HepG2 (cell line): ENCODE measurements at regions not wholly inside any gene's neighbourhood (a gene's known extent, or its start where the extent isn't known, plus 50 kb on each side); places are given as distances from the start of the nearest gene placed in this dataset.

Source experiments
- ATAC-seq: fragments of 200-7000 bp; cut with Tn5 transposase; 3 replicates; pipeline ENCODE4 v1.9.1; 2020; ENCODE audit warnings: mild to moderate bottlenecking, moderate library complexity
- BruUV-seq: library from RNA; stranded (reverse); fragments of 400-500 nt; replicated peaks from 2 replicates; lab custom pipeline; 2021; lab: Mats Ljungman, UMichigan
- CTCF ChIA-PET: fragments of 300-600 bp; formaldehyde crosslinking; extraction: SDS; loops from one replicate; lab custom pipeline; 2021; ENCODE audit warnings: low total read pairs, inconsistent platforms, low intra/inter-chr PET ratio; lab: Yijun Ruan, JAX
- POLR2A ChIA-PET: fragments of 350-600 bp; sonication (Branson Sonifier 250); formaldehyde crosslinking; loops from one replicate; lab custom pipeline; 2020; ENCODE audit warnings: antibody characterized with exemption, inconsistent platforms; lab: Yijun Ruan, JAX
- DNase-seq: peaks from one replicate; pipeline ENCODE4 v3.0.0-alpha.2; 2015; ENCODE audit warnings: low spot score
- FAIRE-seq: peaks from 3 replicates; lab custom pipeline; 2011; peaks lifted over from hg19 to GRCh38; lab: Jason Lieb, UNC
- H2AFZ ChIP-seq: one replicate; pipeline ENCODE4 v1.6.1; 2011; ENCODE audit warnings: low read length, inconsistent platforms
- H3K27ac ChIP-seq: fragments of 300-600 bp; 3 replicates; pipeline ENCODE4 v1.8.0; 2011; ENCODE audit warnings: mixed run types, mild to moderate bottlenecking, mixed read lengths, low read length, inconsistent platforms; ENCODE audit not compliant: insufficient read depth; ENCODE audit errors: extremely low read length
- H3K27me3 ChIP-seq, 2 experiments: fragments of 200-600 bp in 1 of 2; 2 replicates in 1 of 2; 3 replicates in 1 of 2; pipeline versions ENCODE4 v1.6.0 to v1.8.0; 2011; ENCODE audit warnings: low read length in 2 of 2, mild to moderate bottlenecking in 2 of 2, moderate library complexity in 2 of 2, inconsistent platforms in 1 of 2; ENCODE audit not compliant: insufficient read depth in 2 of 2, control insufficient read depth in 1 of 2
- H3K36me3 ChIP-seq, 2 experiments: fragments of 200-600 bp in 1 of 2; replicated peaks in 1 of 2; 2 replicates in 1 of 2; 3 replicates in 1 of 2; pipeline versions ENCODE4 v1.5.1 to v1.8.0; 2011; ENCODE audit warnings: low read length in 2 of 2, inconsistent platforms in 1 of 2; ENCODE audit not compliant: insufficient read depth in 2 of 2, control insufficient read depth in 1 of 2
- H3K4me1 ChIP-seq: 2 replicates; pipeline ENCODE4 v1.5.1; 2012; ENCODE audit warnings: low read length, inconsistent platforms; ENCODE audit not compliant: insufficient read depth
- H3K4me2 ChIP-seq: 2 replicates; pipeline ENCODE4 v1.6.0; 2011; ENCODE audit warnings: low read depth, low read length, inconsistent platforms
- H3K4me3 ChIP-seq, 3 experiments: fragments of 200-600 bp in 1 of 3; sonication (generic), shearing (Covaris generic) in 1 of 3; replicated peaks in 1 of 3; 2 replicates each; pipeline ENCODE4 v1.5.1; 2011 to 2016; ENCODE audit warnings: low read length in 3 of 3, inconsistent platforms in 2 of 3, low read depth in 2 of 3, mild to moderate bottlenecking in 2 of 3, control low read depth in 1 of 3, mixed read lengths in 1 of 3; ENCODE audit not compliant: insufficient read depth in 1 of 3
- H3K79me2 ChIP-seq: one replicate; pipeline ENCODE4 v1.6.1; 2011; ENCODE audit warnings: low read length, inconsistent platforms; ENCODE audit not compliant: insufficient read depth
- H3K9ac ChIP-seq: 2 replicates; pipeline ENCODE4 v1.6.0; 2011; ENCODE audit warnings: mild to moderate bottlenecking, low read depth, low read length, inconsistent platforms; ENCODE audit not compliant: insufficient read depth
- H3K9me3 ChIP-seq: 2 replicates; pipeline ENCODE4 v1.5.1; 2012; ENCODE audit warnings: mild to moderate bottlenecking, low read length
- H4K20me1 ChIP-seq: 2 replicates; pipeline ENCODE4 v1.6.0; 2011; ENCODE audit warnings: inconsistent platforms, mild to moderate bottlenecking, low read length, moderate library complexity; ENCODE audit not compliant: insufficient read depth
- ADNP ChIP-seq: sonication (generic); formaldehyde crosslinking; IDR thresholded peaks from 2 replicates; pipeline ENCODE4 v1.4.0; 2020; ENCODE audit warnings: missing genetic modification reagents
- ARID2 ChIP-seq: sonication (generic); formaldehyde crosslinking; IDR thresholded peaks from 2 replicates; pipeline ENCODE4 v1.8.1; 2022; ENCODE audit warnings: mild to moderate bottlenecking, missing genetic modification reagents, borderline replicate concordance
- FOSL1 ChIP-seq: sonication (generic); formaldehyde crosslinking; IDR thresholded peaks from 2 replicates; pipeline ENCODE4 v1.9.0; 2021; ENCODE audit warnings: missing genetic modification reagents, borderline replicate concordance
- HDAC1 ChIP-seq: sonication (generic); formaldehyde crosslinking; IDR thresholded peaks from 2 replicates; pipeline ENCODE4 v1.5.1; 2020; ENCODE audit warnings: mild to moderate bottlenecking, missing genetic modification reagents
- MAFF ChIP-seq: IDR thresholded peaks from 2 replicates; pipeline ENCODE4 v1.6.1; 2011; ENCODE audit warnings: low read depth, low read length, improper control_type of control experiment
- RFX1 ChIP-seq: fragments of 450-650 bp; IDR thresholded peaks from 2 replicates; pipeline ENCODE4 v1.6.1; 2017
- ZBTB3 ChIP-seq: sonication (generic); formaldehyde crosslinking; IDR thresholded peaks from 2 replicates; pipeline ENCODE4 v1.4.0; 2020; ENCODE audit warnings: low read depth, mild to moderate bottlenecking, moderate library complexity, missing genetic modification reagents, borderline replicate concordance
- ZNF138 ChIP-seq: sonication (generic); formaldehyde crosslinking; IDR thresholded peaks from 2 replicates; pipeline ENCODE4 v1.5.0; 2020; ENCODE audit warnings: mild to moderate bottlenecking, low read depth, missing genetic modification reagents
- ZNF468 ChIP-seq: sonication (generic); formaldehyde crosslinking; IDR thresholded peaks from 2 replicates; pipeline ENCODE4 v1.8.0; 2022; ENCODE audit warnings: mild to moderate bottlenecking, moderate library complexity, missing genetic modification reagents
- ZNF644 ChIP-seq: IDR thresholded peaks from 2 replicates; pipeline ENCODE4 v1.6.1; 2016; ENCODE audit warnings: low read depth
- ZSCAN20 ChIP-seq: sonication (generic); formaldehyde crosslinking; IDR thresholded peaks from 2 replicates; pipeline ENCODE4 v1.4.0; 2020; ENCODE audit warnings: missing genetic modification reagents, mild to moderate bottlenecking, borderline replicate concordance
- ZSCAN22 ChIP-seq: sonication (generic); formaldehyde crosslinking; IDR thresholded peaks from 2 replicates; pipeline ENCODE4 v1.4.0; 2020; ENCODE audit warnings: mild to moderate bottlenecking, missing genetic modification reagents
- WGBS: methylation state at CpG from one replicate; pipeline ENCODE4 v1.1.6; 2017; ENCODE audit warnings: low lambda C conversion rate; 5-methylcytosine and 5-hydroxymethylcytosine counted together
- in situ Hi-C: cut with HindIII; loops from 2 replicates; pipeline ENCODE4 v1.10.0; 2017; ENCODE audit warnings: low pct_unique_long_range_greater_than_20kb; ENCODE audit not compliant: extremely low pct_ligation_motif_present
- intact Hi-C: fragments of 100-400 bp; cut with micrococcal nuclease; formaldehyde crosslinking; loops from one replicate; pipeline ENCODE4 v1.10.0; 2022; ENCODE audit not compliant: unreplicated experiment

GRCh38 chr6:72497186-72497585 is 124.7 kb upstream of the KCNQ5 start (continued):
- TF ChIP-seq RFX1, result no peak
- no peak for TF ChIP-seq ADNP
- TF ChIP-seq ARID2 (CRISPR knock-in tag), result no peak
- TF ChIP-seq HDAC1, result no peak
- TF ChIP-seq, all 625 proteins: peak for 0

- Histone ChIP-seq H3K4me1 (no peaks in the 10 kb centered on the region), H3K36me3 (no peaks in the 10 kb centered on the region), H3K4me2 (no peak overlapping the region), H4K20me1 (no peaks in the 10 kb centered on the region), H3K79me2 (no peaks in the 10 kb centered on the region), H3K9ac (no peak overlapping the region), H3K27ac (no peak overlapping the region), H3K4me3 (no peak overlapping the region), H2AFZ (no peak overlapping the region), H3K27me3 (no peaks in the 10 kb centered on the region), H3K9me3 (no peaks in the 10 kb centered on the region)
- no TSS peak for BruUV-seq
- no peak for FAIRE-seq
- CTCF ChIA-PET, result no interaction called here
- no peak for DNase-seq
- in situ Hi-C loops, result no loop called here
- TF ChIP-seq ZNF468 (CRISPR knock-in tag) (no peak), ZNF644 (CRISPR knock-in tag) (no peak), ZNF138 (no peak), ZBTB3 (CRISPR knock-in tag) (no peak), RFX1 (no peak), FOSL1 (CRISPR knock-in tag) (no peak), MAFF (no peak), ZSCAN22 (CRISPR knock-in tag) (no peak), ZSCAN20 (CRISPR knock-in tag) (no peak)
- ATAC-seq, result no peak
- intact Hi-C loops, result no loop called here
- POLR2A ChIA-PET, result no interaction called here
- WGBS, result 11% methylated on average over 3 of the region's 3 CpGs
These were observed 121.2 kb upstream of the KCNQ5 start for GRCh38 chr6:72500669-72501068.
